Gastrocnemius medialis (tissue), 4 donors: ENCODE measurements at regions not wholly inside any gene's neighbourhood (a gene's known extent, or its start where the extent isn't known, plus 50 kb on each side); places are given as distances from the start of the nearest gene placed in this dataset.

ENCODE experiments used
- CTCF ChIP-seq, 5 experiments: fragments of 450-650 bp in 3 of 5; fragments of 200-600 bp in 2 of 5; sonication (generic) in 2 of 5; IDR thresholded peaks in 4 of 5; conservative IDR thresholded peaks in 1 of 5; 1 replicate in 4 of 5; 2 replicates in 1 of 5; pipeline ENCODE4 v1.5.1; 2016 to 2019; ENCODE audit warnings: antibody characterized with exemption in 5 of 5, mild to moderate bottlenecking in 3 of 5, moderate library complexity in 3 of 5
- POLR2A ChIP-seq, 2 donors: fragments of 450-650 bp; IDR thresholded peaks; one replicate each; pipeline ENCODE4 v1.6.1; 2017; ENCODE audit warnings: antibody characterized with exemption in 2 of 2, mild to moderate bottlenecking in 2 of 2, moderate library complexity in 2 of 2

GRCh38 chr6:146980900-146981329 lies 223.3 kb upstream of the STXBP5 start:
- no peak for TF ChIP-seq CTCF (IDR thresholded peaks at IDR 0.05 in 4 of 5, conservative IDR thresholded peaks at IDR 0.05 in 1 of 5)
- TF ChIP-seq POLR2A (IDR thresholded peaks at IDR 0.05), result no peak
